Thyroid gland (tissue), 4 donors: ENCODE measurements at regions not wholly inside any gene's neighbourhood (a gene's known extent, or its start where the extent isn't known, plus 50 kb on each side); places are given as distances from the start of the nearest gene placed in this dataset.

Experiments
- DNase-seq, 2 donors: peaks; one replicate each; pipeline ENCODE4 v3.0.0-alpha.2; 2019
- H3K27ac ChIP-seq, 3 donors: fragments of 200-600 bp; sonication (generic); 1 replicate in 2 of 3; 2 replicates in 1 of 3; pipeline ENCODE4 v1.5.1; 2016 to 2019; ENCODE audit warnings: mild to moderate bottlenecking in 1 of 3, moderate library complexity in 1 of 3
- H3K27me3 ChIP-seq: fragments of 200-600 bp; sonication (generic); one replicate; pipeline ENCODE4 v1.5.1; 2019
- H3K36me3 ChIP-seq, 2 donors: fragments of 200-600 bp; sonication (generic); one replicate each; pipeline ENCODE4 v1.5.1; 2016 to 2019
- H3K4me1 ChIP-seq, 2 donors: fragments of 200-600 bp; sonication (generic); one replicate each; pipeline ENCODE4 v1.5.1; 2017 to 2019
- H3K4me3 ChIP-seq, 3 donors: fragments of 200-600 bp; sonication (generic); replicated peaks in 1 of 3; 1 replicate in 2 of 3; 2 replicates in 1 of 3; pipeline ENCODE4 v1.5.1; 2016; ENCODE audit warnings: mild to moderate bottlenecking in 1 of 3
- H3K9me3 ChIP-seq: fragments of 200-600 bp; sonication (generic); one replicate; pipeline ENCODE4 v1.5.1; 2017
- POLR2A ChIP-seq, 2 donors: fragments of 450-650 bp; IDR thresholded peaks; one replicate each; pipeline ENCODE4 v1.6.1; 2017; ENCODE audit warnings: antibody characterized with exemption in 2 of 2, mild to moderate bottlenecking in 2 of 2, moderate library complexity in 1 of 2
- WGBS, 2 donors: methylation state at CpG; one replicate each; pipeline ENCODE4 v1.1.5; 2017; 5-methylcytosine and 5-hydroxymethylcytosine counted together
- intact Hi-C: fragments of 100-400 bp; cut with DNase I; formaldehyde crosslinking; loops from one replicate; pipeline ENCODE4 v1.15.1; 2023
- TF ChIP-seq, protein P1 (sequence below), 6 experiments: fragments of 200-600 bp in 3 of 6; fragments of 450-650 bp in 3 of 6; sonication (generic) in 3 of 6; IDR thresholded peaks; one replicate each; pipeline ENCODE4 v1.5.1; 2016 to 2019; ENCODE audit warnings: antibody characterized with exemption in 6 of 6, mild to moderate bottlenecking in 2 of 6, inconsistent platforms in 1 of 6, moderate library complexity in 1 of 6

DNA sequence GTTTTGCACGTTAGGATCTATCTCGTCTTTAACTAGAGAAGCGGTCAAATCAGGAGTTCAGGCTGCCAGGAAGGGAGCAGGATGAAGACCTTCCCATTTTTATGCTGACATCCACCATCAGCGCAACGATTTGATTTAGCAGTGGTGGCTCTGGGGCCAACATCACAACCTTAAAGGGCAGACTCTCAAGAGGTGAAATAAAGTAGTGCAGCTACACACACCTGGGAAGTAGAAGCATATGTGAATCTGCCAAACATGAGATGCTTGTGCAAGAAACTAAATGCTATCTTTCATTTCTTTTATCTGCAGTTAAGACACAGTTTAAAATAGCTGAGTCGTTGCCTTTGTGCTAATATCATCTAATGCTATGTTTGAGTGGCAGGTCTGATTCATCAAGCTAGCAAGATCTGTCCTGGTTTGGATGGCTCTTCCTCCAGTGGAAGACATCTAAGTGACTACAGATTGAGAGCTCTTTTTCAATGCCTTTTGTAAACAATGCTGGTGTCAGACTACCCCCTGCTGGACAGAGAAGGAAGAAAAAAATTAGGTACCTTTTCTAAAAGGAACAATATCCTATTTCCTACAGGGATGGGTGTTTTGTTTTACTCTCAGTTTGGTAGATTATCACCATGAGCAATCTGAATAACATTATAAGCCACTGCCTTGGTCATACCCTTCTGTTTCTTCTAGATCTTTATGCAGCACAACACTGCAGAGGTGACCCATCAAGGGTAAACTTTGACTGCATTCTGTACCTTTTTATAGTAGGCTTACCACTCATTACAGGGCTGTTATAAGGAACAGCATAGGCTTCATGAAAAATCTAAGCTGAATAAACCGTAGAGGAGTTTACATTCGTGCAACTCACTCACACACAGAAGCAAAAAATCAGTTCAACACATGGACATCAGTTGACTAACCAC lies 171.6 kb upstream of the FBXL4 start:
- H3K27me3 ChIP-seq: no peaks in the 10 kb centered on the region
- no peak overlapping the region for H3K27ac ChIP-seq
- H3K4me3 ChIP-seq: no peak overlapping the region
- no peak for TF ChIP-seq POLR2A (IDR thresholded peaks at IDR 0.05)
- TF ChIP-seq, protein P1, sequence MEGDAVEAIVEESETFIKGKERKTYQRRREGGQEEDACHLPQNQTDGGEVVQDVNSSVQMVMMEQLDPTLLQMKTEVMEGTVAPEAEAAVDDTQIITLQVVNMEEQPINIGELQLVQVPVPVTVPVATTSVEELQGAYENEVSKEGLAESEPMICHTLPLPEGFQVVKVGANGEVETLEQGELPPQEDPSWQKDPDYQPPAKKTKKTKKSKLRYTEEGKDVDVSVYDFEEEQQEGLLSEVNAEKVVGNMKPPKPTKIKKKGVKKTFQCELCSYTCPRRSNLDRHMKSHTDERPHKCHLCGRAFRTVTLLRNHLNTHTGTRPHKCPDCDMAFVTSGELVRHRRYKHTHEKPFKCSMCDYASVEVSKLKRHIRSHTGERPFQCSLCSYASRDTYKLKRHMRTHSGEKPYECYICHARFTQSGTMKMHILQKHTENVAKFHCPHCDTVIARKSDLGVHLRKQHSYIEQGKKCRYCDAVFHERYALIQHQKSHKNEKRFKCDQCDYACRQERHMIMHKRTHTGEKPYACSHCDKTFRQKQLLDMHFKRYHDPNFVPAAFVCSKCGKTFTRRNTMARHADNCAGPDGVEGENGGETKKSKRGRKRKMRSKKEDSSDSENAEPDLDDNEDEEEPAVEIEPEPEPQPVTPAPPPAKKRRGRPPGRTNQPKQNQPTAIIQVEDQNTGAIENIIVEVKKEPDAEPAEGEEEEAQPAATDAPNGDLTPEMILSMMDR (IDR thresholded peaks at IDR 0.05): peak; percentile 26 to 75 (median 58)
- no peaks in the 10 kb centered on the region for H3K36me3 ChIP-seq
- intact Hi-C loops: no loop called here
- H3K9me3 ChIP-seq: no peaks in the 10 kb centered on the region
- no peaks in the 10 kb centered on the region for H3K4me1 ChIP-seq
- 52 to 53% methylated on average over 8 of the region's 8 CpGs for WGBS, 2 donors
- DNase-seq: peak in 1 of 2 donors; percentile 4

DNA sequence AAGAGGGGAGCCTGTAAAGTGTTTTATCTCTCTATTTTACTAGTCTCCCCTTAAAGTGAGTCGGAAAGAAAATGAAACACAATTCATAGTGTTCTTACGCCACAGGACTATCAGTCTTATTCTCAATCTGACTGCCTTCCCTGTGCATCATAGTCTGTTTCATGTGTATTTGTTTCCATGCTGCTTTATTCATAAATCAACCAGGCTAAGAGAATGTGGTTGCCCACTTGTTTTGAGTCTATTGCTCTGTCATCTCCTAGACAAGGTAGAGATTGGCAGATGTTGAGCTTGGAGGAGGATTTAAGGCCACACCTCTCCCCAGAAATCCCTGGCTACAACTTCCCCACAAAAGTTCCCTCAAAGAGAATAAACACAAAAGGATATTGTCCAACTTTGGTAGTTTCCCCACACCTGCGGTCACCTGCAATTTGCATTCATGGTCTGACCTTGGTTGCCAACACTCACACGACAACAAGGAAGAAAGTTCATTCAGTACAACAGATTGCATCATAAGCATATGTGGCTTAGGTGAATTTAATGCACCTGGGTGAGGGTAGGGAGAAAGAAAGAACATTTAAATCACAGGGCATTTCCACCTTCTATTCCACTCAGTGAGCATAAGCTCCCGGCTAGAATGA lies 167.1 kb upstream of the FBXL4 start:
- no peaks in the 10 kb centered on the region for H3K27me3 ChIP-seq
- no peaks in the 10 kb centered on the region for H3K9me3 ChIP-seq
- DNase-seq: no peak
- H3K36me3 ChIP-seq: no peaks in the 10 kb centered on the region
- intact Hi-C loops: no loop called here
- H3K4me1 ChIP-seq: no peaks in the 10 kb centered on the region
- no peak overlapping the region for H3K4me3 ChIP-seq
- TF ChIP-seq POLR2A (IDR thresholded peaks at IDR 0.05): no peak
- 89 to 98% methylated on average over 5 of the region's 5 CpGs for WGBS, 2 donors
- no peak overlapping the region for H3K27ac ChIP-seq

- no peak for DNase-seq
- Histone ChIP-seq H3K9me3 (no peaks in the 10 kb centered on the region), H3K27me3 (no peaks in the 10 kb centered on the region), H3K4me3 (no peak overlapping the region), H3K36me3 (no peaks in the 10 kb centered on the region), H3K27ac (no peak overlapping the region), H3K4me1 (no peaks in the 10 kb centered on the region)
- intact Hi-C loops: no loop called here
- 90 to 93% methylated on average over 3 of the region's 3 CpGs for WGBS, 2 donors
- TF ChIP-seq, protein P1 (IDR thresholded peaks at IDR 0.05): no peak
- TF ChIP-seq POLR2A (IDR thresholded peaks at IDR 0.05): no peak
Measured at GRCh38 chr6:99111590-99111989, 163.8 kb upstream of the FBXL4 start.

DNA sequence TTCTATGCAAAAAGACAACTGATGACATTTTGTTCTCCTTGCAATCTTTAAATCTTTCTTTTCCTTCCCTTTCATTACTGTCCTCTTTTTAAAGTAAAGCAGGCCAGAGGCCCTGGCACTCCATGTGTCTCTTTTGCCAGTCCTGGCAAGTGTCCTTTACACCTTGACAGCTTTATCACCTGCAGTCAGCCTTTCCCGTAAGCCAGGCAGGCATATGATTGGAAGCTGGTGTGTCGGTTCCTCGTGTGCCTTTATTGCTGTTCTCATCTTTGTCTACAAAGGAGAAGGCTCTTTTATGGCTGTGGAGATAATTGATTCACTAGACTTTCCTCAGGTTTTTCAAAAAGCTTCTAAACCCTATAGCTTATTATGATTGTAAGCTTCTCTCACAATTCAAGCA lies 162.3 kb upstream of the FBXL4 start:
- no peak for DNase-seq
- no peak overlapping the region for H3K27ac ChIP-seq
- 60 to 66% methylated on average over 3 of the region's 3 CpGs for WGBS, 2 donors
- no peaks in the 10 kb centered on the region for H3K4me1 ChIP-seq
- H3K9me3 ChIP-seq: no peaks in the 10 kb centered on the region
- H3K27me3 ChIP-seq: no peaks in the 10 kb centered on the region
- no peak overlapping the region for H3K4me3 ChIP-seq
- intact Hi-C loops: no loop called here
- TF ChIP-seq, protein P1 (IDR thresholded peaks at IDR 0.05): no peak
- TF ChIP-seq POLR2A (IDR thresholded peaks at IDR 0.05): no peak
- H3K36me3 ChIP-seq: no peaks in the 10 kb centered on the region

- H3K4me3 ChIP-seq: no peak overlapping the region
- H3K36me3 ChIP-seq: no peaks in the 10 kb centered on the region
- 65 to 67% methylated on average over 3 of the region's 3 CpGs for WGBS, 2 donors
- no peaks in the 10 kb centered on the region for H3K4me1 ChIP-seq
- no peak for DNase-seq
- no peak overlapping the region for H3K27ac ChIP-seq
- no peaks in the 10 kb centered on the region for H3K27me3 ChIP-seq
- intact Hi-C loops: no loop called here
- TF ChIP-seq POLR2A (IDR thresholded peaks at IDR 0.05): no peak
- TF ChIP-seq, protein P1 (IDR thresholded peaks at IDR 0.05): no peak
- H3K9me3 ChIP-seq: no peaks in the 10 kb centered on the region
Measured at GRCh38 chr6:99104218-99104617, 156.5 kb upstream of the FBXL4 start.
